Astrocyte of the hippocampus (primary cell): ENCODE measurements at regions not wholly inside any gene's neighbourhood (a gene's known extent, or its start where the extent isn't known, plus 50 kb on each side); places are given as distances from the start of the nearest gene placed in this dataset.

Experiments used
- DNase-seq: peaks from one replicate; pipeline ENCODE4 v3.0.0; 2011; ENCODE audit warnings: low read depth, low spot score

GRCh38 chr5:89930591-89931392, 478.8 kb downstream of the CETN3 start:
- peak; percentile 64 for DNase-seq

DNA sequence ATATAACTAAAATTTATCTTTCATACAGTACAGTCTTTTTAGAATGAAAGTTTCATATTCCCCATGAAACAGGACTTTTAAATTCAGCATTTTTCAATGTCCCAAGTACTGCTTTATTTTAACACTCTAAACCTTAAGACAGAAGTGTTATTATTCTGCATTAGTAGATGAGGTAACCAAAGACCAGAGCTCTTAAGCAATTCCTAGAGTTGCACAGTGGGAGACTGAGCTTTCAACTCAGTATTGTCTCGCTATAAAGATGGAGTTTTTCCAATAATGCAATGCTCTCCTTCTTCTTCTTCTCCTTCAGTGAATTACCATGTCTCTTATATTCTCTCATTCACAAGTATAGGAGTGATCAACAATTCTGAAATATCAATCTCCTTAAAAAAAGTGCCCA, 479.7 kb downstream of the CETN3 start:
- peak; percentile 8 for DNase-seq

DNA sequence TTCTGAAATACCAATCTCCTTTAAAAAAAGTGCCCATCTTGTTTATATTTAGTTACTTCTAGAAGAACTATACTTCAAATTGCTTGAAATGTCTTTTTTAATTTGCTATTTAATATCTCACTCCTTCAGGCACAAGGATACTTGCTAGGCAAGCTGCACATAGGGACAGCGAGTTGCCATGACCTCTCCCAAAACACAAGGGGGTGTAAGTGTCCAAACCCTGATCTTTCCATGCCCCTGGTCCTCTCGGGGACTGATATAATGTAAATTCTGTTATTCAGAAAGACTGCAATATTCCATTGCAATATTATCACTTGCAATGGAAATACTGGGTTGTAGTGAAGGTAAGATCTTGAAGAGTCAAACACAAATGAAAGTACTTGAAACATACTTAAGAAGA, 480.4 kb downstream of the CETN3 start:
- peak; percentile 1 for DNase-seq

DNA sequence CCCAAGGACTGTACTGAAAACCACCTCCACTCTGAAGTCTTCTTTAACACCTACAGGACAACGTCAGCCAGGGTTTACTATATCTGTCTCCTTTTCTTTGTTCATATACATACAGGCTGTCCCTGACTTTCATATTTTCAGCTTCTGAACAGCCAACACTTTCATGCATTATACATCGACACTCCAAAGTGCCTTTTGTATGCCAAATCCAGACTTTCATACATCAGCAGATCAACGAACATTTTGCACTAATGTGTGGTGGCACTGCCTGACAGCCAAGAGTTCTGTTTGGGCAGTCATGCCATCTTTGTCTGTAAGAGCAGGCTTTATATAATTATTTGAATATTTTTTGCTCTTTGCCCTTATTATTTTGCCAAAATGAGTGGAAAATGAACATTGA, 487.4 kb downstream of the CETN3 start:
- no peak for DNase-seq

GRCh38 chr5:89917112-89917511, 492.4 kb downstream of the CETN3 start:
- no peak for DNase-seq

GRCh38 chr5:89916131-89916530, 493.4 kb downstream of the CETN3 start:
- DNase-seq: no peak

DNA sequence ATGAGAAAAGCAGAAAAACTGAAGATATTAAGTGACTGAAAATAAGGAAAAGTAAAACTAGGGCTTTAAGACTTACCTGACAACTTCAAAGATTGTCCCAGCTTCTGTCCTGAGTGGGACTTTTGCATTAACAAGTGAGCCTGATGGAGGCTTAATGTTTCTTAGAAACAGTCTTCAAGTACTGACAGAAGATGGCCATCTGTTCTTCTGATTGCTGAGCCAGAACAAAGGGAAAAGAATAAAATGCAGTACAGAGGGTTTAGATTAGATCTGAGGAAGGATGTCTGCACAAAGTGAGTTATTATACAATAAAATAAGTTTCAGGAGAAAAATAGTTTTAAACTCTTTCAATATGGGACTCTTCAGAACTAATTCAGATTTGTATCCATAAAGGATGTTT, 500.7 kb downstream of the CETN3 start:
- DNase-seq: no peak

- no peak for DNase-seq
These were observed 505.1 kb downstream of the CETN3 start for GRCh38 chr5:89904442-89904841.

- peak; percentile 70 for DNase-seq
These were observed 507.6 kb downstream of the CETN3 start for GRCh38 chr5:89901983-89902382.

GRCh38 chr5:89901346-89901745, 508.2 kb downstream of the CETN3 start:
- no peak for DNase-seq

DNA sequence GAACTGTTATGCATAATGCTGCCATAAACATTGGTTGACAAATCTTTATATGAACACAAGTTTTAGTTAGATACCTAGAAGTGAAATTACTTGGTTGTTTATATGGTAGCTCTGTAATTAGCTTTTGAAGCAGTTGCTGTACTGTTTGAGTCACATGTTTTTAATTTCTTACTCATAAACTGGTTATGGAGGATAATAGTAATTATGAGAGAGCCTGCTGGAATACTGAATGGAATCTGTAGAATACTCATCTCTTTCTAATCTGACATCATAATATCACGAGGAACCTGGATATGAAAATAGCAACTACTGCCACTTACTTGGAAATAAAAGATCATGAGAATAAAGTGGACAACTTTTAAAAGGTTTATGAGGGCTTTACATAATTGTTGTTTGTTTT, 509.2 kb downstream of the CETN3 start:
- DNase-seq: no peak

GRCh38 chr5:89899559-89899958, 510.0 kb downstream of the CETN3 start:
- DNase-seq: no peak

DNA sequence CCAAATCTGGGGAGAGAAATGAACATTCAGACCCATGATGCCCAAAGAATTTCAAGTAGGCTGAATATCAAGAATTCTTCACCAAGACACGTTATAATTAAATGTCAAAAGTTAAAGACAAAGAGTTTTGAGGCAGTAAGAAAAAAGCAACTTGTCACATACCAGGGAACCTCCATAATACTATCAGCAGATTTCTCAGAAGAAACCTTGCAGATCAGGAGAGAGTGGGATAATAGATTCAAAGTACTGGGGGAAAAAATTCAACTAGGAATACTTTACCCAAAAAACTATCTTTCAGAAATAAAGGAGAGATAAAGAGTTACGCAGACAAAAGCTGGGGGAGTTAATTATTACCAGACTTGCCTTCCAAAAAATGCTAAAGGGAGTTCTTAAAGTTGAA, 516.0 kb downstream of the CETN3 start:
- DNase-seq: no peak

DNA sequence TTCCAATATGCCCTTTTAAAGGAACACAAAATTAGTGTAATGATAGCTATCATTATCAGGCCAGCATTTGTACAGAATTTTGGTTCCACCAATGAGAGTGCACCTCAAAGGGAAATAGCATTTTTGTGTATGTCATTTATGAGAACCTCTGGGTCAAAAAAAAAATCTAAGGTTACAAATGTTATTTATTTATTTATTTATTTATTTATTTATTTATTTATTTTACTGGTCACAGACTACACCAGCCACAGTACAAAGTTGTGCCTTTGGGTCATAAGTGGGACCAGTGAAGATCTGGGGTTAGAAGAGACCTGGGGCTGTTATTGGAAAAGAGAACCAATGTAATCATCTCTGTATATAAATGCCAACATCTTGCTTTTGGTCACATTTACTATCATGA, 523.9 kb downstream of the CETN3 start:
- no peak for DNase-seq

DNA sequence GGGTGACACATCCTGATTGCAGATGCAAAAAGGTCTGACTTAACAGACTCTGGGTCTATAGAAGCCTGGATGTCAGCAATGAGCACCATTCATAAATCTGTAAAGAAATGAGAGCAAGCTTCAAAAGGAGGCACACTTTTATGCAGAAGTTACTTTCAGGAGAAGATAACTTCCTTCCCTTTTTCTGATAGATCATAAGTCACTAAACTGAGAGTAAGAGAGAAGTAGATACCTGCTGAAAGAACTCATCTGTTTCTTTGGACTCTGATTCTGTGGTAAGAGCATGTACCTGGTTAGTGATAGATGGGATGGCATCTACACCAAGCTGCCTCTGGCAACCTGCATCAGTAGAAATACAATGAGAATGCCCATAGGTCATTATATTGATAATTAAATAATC, 525.6 kb downstream of the CETN3 start:
- no peak for DNase-seq

DNA sequence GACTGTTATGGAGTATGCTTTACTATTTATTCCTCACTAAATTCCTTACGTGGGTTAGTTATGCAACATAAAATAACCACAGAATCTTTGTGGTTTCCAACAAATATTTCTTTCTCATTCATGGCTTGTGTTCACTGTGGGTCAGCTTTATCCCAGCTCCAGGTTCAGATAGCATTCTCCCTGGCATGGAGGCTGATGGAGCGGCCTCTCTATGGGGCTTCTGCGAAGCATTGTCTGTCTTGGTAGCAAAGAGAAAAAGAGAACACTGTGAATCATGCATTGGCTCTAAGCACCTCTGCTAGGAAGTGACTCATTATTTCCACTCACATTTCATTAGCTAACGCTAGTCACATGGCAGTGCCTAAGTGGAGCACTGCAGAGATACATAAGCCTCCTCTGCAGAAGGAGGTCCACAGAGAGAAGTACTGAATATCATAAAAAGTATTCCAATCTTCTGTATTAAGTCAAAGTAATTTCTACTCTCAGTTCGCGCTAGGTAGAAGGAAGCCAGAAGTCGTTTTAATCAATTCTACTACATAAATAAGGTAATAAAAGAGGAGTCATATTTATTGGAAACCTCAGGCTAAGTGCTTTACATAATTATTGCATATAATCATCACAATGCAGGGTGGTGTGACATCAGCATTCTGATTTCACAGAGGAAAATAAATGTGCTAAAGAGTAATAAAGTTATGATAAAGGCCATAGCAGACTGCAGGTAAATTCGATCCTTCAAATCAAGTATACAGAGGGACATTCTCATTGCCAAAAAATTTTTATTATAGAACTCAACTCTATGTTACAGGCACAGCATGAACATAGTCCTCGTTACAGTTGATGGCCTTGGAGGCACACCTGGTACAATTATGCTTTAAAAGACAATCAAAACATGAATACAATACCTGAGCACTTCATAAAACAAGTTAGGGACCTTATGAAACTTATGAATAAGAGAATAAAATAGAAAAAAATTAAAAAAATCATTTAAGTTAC, 531.1 kb downstream of the CETN3 start:
- DNase-seq: peak; percentile 96

GRCh38 chr5:89871906-89872305, 537.6 kb downstream of the CETN3 start:
- no peak for DNase-seq

- DNase-seq: no peak
These were observed 540.2 kb downstream of the CETN3 start for GRCh38 chr5:89869346-89869745.

- DNase-seq: no peak
These were observed 543.1 kb downstream of the CETN3 start for GRCh38 chr5:89866410-89866809.

GRCh38 chr5:89864941-89865340, 544.6 kb downstream of the CETN3 start:
- no peak for DNase-seq

DNA sequence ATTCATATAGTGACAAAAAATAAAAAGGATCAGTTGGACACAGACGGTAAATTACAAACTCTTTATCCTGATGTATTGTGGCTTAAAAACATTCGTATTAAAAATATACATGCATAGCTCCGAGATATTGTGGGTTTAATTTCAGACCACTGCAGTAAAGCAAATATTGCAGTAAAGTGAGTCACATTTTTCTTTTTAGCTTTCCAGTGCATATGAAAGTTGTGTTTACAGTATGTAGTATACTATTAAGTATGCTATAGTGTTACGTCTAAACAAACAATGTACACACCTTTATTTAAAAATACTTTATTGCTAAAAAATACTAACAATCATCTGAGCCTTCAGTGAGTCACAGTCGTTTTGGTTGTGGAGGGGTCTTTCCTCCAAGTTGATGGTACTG, 551.8 kb downstream of the CETN3 start:
- no peak for DNase-seq

- DNase-seq: no peak
These were observed 554.1 kb downstream of the CETN3 start for GRCh38 chr5:89855417-89855816.

DNA sequence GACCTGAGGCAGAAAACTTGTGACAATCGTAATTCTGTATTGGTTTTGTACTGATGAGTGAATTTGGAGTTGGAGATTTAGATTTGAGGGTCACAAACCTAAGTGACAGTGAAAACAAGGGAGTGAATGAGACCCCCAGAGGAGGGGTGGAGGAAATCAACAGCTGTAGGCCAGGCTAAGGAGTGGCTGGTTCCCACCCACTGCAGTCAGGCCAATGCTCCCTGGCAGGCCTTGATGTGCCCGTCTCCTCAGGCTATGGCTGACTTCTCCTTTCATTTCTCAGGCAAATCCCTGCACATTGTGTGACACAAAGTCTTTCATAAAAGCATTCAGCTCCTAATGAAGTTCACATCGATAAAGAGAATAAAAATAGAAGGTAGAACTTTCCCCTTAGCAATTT, 557.6 kb downstream of the CETN3 start:
- no peak for DNase-seq
